Stimulated activated CD4-positive, alpha-beta T cell treated with anti-CD3 and anti-CD28 coated beads, Interleukin-12 subunit alpha, Interleukin-12 subunit beta, amount 100 ng/mL, for 24 hours (primary cell): ENCODE measurements at regions not wholly inside any gene's neighbourhood (a gene's known extent, or its start where the extent isn't known, plus 50 kb on each side); places are given as distances from the start of the nearest gene placed in this dataset.
A peak's percentile ranks its signal among the peaks of the same experiment; 100 is the strongest.
"Not testable (repeated sequence)": the region's sequence is repeated elsewhere in the genome, so short reads cannot be mapped to it uniquely, and the experiment has no call there.

Source experiments
- DNase-seq, 2 experiments: peaks; one replicate each; pipeline ENCODE4 v3.0.0-alpha.2; 2020; ENCODE audit warnings: low read depth in 2 of 2

- DNase-seq, result no peak
Measured at GRCh38 chr10:30763918-30764317, 134.4 kb upstream of the LYZL2 start.

GRCh38 chr10:30762620-30763019 lies 133.1 kb upstream of the LYZL2 start:
- no peak for DNase-seq

- no peak for DNase-seq
Measured at GRCh38 chr10:30759423-30759822, 129.9 kb upstream of the LYZL2 start.

GRCh38 chr10:30758338-30758737 lies 128.8 kb upstream of the LYZL2 start:
- no peak for DNase-seq

GRCh38 chr10:30756896-30757295 lies 127.3 kb upstream of the LYZL2 start:
- DNase-seq, result no peak

- DNase-seq, result no peak
Measured at GRCh38 chr10:30756151-30756550, 126.6 kb upstream of the LYZL2 start.

- no peak for DNase-seq
Measured at GRCh38 chr10:30755441-30755953, 125.9 kb upstream of the LYZL2 start.

GRCh38 chr10:30752481-30752881 lies 122.9 kb upstream of the LYZL2 start:
- no peak for DNase-seq

- peak; percentile 18 to 49 for DNase-seq
Measured at GRCh38 chr10:30751678-30752331, 122.3 kb upstream of the LYZL2 start.

- no peak for DNase-seq
Measured at GRCh38 chr10:30750971-30751677, 121.6 kb upstream of the LYZL2 start.

GRCh38 chr10:30749385-30749784 lies 119.8 kb upstream of the LYZL2 start:
- no peak for DNase-seq

- no peak for DNase-seq
Measured at GRCh38 chr10:30748152-30748973, 118.8 kb upstream of the LYZL2 start.

GRCh38 chr10:30747633-30748032 lies 118.1 kb upstream of the LYZL2 start:
- peak in 1 of 2 experiments; percentile 25 for DNase-seq

GRCh38 chr10:30745953-30746352 lies 116.4 kb upstream of the LYZL2 start:
- no peak for DNase-seq

GRCh38 chr10:30744106-30744505 lies 114.6 kb upstream of the LYZL2 start:
- no peak for DNase-seq

GRCh38 chr10:30743586-30743985 lies 114.0 kb upstream of the LYZL2 start:
- no peak for DNase-seq

- DNase-seq, result no peak
Measured at GRCh38 chr10:30742471-30742870, 112.9 kb upstream of the LYZL2 start.

GRCh38 chr10:30740774-30741173 lies 111.2 kb upstream of the LYZL2 start:
- DNase-seq, result not testable (repeated sequence)

- no peak for DNase-seq
Measured at GRCh38 chr10:30738416-30738815, 108.9 kb upstream of the LYZL2 start.

- no peak for DNase-seq
Measured at GRCh38 chr10:30737931-30738391, 108.4 kb upstream of the LYZL2 start.

GRCh38 chr10:30736685-30737232 lies 107.2 kb upstream of the LYZL2 start:
- no peak for DNase-seq

- no peak for DNase-seq
Measured at GRCh38 chr10:30734901-30735300, 105.3 kb upstream of the LYZL2 start.
